ENCODE measurements at regions not wholly inside any gene's neighbourhood (a gene's known extent, or its start where the extent isn't known, plus 50 kb on each side); places are given as distances from the start of the nearest gene placed in this dataset.

- TF ChIP-seq, protein P1, sequence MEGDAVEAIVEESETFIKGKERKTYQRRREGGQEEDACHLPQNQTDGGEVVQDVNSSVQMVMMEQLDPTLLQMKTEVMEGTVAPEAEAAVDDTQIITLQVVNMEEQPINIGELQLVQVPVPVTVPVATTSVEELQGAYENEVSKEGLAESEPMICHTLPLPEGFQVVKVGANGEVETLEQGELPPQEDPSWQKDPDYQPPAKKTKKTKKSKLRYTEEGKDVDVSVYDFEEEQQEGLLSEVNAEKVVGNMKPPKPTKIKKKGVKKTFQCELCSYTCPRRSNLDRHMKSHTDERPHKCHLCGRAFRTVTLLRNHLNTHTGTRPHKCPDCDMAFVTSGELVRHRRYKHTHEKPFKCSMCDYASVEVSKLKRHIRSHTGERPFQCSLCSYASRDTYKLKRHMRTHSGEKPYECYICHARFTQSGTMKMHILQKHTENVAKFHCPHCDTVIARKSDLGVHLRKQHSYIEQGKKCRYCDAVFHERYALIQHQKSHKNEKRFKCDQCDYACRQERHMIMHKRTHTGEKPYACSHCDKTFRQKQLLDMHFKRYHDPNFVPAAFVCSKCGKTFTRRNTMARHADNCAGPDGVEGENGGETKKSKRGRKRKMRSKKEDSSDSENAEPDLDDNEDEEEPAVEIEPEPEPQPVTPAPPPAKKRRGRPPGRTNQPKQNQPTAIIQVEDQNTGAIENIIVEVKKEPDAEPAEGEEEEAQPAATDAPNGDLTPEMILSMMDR (IDR thresholded peaks at IDR 0.05; ENCODE audit: low read depth, low read length, poor library complexity, severe bottlenecking), result no peak
- TF ChIP-seq EZH2phosphoT487 (IDR thresholded peaks at IDR 0.05; ENCODE audit: borderline replicate concordance, low read length), result no peak
Observed at GRCh38 chr12:132392389-132393244, 63.2 kb upstream of the GALNT9 start.

Data from DOHH2 (cell line).